Gastroesophageal sphincter (tissue), 3 donors: ENCODE measurements at regions not wholly inside any gene's neighbourhood (a gene's known extent, or its start where the extent isn't known, plus 50 kb on each side); places are given as distances from the start of the nearest gene placed in this dataset.

Source experiments
- CTCF ChIP-seq, 4 experiments: fragments of 200-600 bp in 2 of 4; fragments of 450-650 bp in 2 of 4; sonication (generic) in 1 of 4; IDR thresholded peaks; one replicate each; pipeline ENCODE4 v1.5.1; 2017 to 2019; ENCODE audit warnings: antibody characterized with exemption in 4 of 4, mild to moderate bottlenecking in 2 of 4, moderate library complexity in 2 of 4
- EP300 ChIP-seq: sonication (generic); formaldehyde crosslinking; IDR thresholded peaks from one replicate; pipeline ENCODE4 v1.6.1; 2017; ENCODE audit warnings: antibody characterized with exemption, mild to moderate bottlenecking
- POLR2A ChIP-seq, 2 donors: fragments of 450-650 bp; IDR thresholded peaks; one replicate each; pipeline ENCODE4 v1.6.1; 2017; ENCODE audit warnings: antibody characterized with exemption in 2 of 2, mild to moderate bottlenecking in 2 of 2, moderate library complexity in 1 of 2
- POLR2AphosphoS5 ChIP-seq: sonication (generic); formaldehyde crosslinking; IDR thresholded peaks from one replicate; pipeline ENCODE4 v1.6.1; 2017; ENCODE audit warnings: antibody characterized with exemption

- TF ChIP-seq EP300 (no peak), POLR2A (IDR thresholded peaks at IDR 0.05) (no peak), CTCF (IDR thresholded peaks at IDR 0.05) (no peak), POLR2AphosphoS5 (no peak)
These were observed 155.0 kb downstream of the QDPR start for GRCh38 chr4:17356926-17357325.
